ENCODE measurements at regions not wholly inside any gene's neighbourhood (a gene's known extent, or its start where the extent isn't known, plus 50 kb on each side); places are given as distances from the start of the nearest gene placed in this dataset.

DNA sequence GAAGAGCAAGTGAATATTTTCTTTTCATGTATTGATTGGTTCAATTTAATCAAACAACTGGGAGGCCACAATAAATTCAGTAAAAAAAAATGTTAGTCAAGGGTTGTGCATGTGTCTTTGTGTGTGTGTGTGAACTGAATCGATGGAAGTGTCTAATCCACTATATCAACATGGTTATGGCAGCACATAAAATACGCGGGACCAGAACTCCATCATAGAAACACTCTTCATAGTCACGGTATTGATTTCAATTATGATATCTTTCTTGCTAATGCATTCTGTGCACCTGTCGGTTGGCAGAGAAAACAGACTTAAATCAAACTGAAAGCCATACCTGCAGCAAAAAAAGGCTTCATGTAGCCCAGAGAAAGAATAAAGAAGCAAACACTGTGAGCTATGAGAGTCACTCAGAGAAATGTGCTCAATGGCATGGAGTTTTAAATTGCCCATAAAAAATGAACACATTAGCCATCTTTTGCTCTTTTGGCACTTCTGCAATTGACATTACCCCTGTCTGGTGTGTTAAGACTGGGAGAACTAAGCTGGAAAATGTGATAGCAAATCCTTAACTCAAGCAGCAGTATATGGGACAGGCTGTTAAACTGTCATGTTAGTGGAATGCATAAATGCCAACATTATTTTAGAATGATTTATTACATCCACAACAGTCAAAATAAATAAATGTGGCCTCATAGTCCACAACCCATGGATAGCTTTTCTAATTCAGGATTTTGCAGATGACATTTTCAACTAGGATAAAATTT, 642.4 kb upstream of the C9orf72 start:
- DNase-seq, result peak; percentile 15 to 98 (median 61)

DNA sequence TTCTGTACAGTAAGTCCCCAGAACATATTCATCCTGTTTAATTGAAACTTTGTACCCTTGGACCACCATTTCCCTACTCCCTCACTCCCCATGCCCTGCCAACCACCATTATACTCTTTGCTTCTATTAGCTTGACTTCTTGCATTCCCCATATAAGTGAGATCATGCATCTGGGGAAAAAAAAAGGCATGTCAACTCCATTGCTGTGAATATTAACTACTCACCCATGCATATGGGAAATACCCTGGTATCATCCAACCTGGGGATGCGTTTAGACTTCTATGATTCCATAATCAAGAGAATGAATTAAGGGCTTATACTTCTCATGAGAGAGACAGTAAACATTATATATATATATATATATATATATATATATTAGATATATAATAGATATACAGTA, 659.4 kb upstream of the C9orf72 start:
- DNase-seq, result no peak

DNA sequence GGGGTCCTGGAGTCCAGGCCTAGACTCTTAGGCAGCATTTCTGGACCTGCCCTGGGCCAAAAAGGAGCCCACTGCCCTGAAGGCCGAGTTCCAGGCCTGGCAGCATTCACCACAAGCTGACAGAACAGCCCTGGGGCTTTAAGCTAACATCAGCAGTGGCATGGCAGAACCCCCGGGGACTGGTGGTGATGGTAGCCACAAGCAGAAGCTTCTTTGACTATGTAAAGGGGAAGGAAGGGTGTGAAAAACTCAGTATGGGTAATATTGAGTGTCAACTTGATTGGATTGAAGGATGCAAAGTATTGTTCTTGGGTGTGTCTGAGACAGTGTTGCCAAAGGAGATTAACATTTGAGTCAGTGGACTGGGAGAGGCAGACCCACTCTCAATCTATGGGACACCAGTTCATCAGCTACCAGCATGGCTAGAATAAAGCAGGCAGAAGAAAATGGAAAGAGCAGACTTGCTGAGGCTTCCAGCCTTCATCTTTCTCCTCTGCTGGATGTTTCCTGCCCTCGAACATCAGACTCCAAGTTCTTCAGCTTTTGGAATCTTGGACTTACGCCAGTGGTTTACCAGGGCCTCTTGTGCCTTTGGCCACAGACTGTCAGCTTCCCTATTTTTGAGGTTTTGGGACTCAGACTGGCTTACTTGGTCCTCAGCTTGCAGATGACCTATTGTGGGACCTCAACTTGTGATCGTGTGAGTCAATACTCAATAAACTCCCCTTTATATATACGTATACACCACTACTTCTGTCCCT, 661.0 kb upstream of the C9orf72 start:
- no peak for DNase-seq

DNA sequence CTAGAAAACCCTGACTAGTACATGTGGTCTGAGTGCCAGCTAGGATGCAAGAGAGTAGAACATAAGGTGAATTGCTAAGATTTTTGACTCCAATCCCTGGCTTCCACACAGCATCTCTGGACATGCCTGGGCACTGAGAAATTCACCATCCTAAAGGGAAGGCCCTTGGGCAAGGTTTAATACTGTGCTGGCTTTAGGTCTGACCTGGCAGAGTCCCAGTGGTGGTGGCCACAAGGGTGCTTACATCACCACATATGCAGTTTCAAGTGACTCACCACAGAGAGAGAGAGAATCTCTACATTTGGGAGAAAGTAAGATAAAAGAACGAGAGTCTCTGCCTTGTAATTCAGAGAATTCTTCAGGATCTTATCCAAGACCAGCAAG, 661.6 kb upstream of the C9orf72 start:
- DNase-seq, result no peak

DNA sequence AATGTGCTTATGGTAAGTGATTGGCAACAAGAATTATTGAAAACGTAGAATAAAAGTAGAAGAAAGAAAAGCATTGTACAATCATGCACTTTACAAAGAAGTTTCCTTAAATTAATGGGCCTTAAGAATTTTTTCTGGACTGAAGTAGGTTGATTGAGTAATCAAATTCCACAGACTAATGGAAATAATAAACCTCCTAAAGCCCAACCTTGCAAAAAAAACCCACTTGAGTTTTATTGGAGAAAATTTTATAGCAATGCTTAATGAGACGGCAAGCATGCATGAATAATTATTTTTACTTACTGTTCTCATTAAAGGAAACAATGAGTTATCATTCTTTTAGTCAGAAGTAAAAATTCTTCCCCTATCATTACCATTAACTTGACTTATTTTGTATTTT, 676.1 kb upstream of the C9orf72 start:
- DNase-seq, result no peak

DNA sequence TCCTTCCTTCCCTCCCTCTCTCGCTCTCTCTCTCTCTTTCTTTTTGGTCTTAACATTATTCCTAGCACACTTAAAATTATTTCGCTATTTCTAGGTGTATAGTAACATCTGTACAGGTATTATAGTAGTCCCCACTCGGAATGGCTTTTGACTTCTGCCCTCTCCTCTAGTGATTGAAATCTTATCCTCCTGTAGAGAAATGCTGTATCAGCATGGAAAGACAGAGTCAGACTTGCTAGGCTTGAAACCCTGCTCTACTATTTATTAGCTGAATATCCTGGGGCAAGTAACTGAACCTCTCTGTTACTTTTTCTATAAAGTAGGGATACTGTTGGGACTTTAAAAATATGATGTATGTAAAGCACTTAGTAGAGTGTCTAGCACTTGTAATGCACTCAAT, 681.9 kb upstream of the C9orf72 start:
- no peak for DNase-seq

DNA sequence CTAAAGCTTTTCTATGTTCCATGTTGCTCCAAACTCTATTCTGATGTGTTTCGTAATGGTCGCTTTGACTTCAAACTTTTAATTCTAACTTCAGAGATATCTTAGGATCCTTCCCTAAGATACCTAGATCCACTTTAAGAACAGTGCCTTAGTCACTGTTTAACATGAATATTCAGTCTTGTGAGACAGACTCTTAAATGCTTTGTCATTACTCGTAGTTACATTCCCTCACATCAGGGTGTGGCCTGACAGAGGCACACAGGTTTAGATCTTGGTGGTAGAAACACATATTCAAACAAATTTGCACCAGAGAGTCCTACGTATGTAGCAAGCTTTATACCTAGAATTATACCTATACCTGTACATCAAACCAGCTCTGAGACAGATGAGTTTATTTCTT, 687.0 kb upstream of the C9orf72 start:
- no peak for DNase-seq

DNA sequence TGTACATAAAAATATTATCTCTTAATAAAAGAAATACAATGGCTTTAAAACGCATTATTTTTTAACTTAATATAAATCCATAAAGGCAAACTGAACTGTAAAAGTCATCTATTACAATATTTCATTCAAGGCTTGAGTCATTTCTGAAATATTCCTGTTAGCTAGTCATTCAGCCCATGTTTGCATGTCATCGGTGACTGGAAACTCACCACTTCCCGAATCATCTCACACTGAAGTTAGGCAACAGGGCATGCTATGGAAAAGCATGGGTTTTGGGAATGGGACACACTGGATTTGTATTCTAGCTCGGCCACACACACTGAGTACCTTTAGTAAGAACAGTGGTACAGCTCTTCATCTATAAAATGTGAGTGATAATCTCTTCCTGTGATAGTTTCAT, 691.1 kb upstream of the C9orf72 start:
- no peak for DNase-seq

DNA sequence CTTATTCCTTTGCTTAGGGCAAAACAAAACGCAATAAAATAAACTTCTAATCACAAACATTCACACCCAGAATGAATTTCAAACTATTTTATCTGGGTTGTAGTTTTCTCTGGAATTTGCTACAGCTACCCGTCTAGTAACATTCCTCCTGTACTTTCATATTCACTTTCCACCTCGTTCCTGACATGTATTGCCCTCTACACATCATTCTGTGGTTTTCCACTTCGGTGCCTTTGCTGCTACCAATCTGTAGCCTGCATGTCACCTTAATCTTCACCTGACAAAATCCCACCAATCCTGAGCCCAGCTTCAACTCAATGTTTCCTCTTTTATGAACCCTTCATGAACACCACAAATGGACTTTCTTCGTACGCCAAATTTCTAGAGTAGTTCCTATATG, 694.1 kb upstream of the C9orf72 start:
- DNase-seq, result no peak

GRCh38 chr9:28270156-28270555, 696.9 kb upstream of the C9orf72 start:
- no peak for DNase-seq

- DNase-seq, result no peak
Measured at GRCh38 chr9:28272127-28272526, 698.8 kb upstream of the C9orf72 start.

- DNase-seq, result peak in 1 of 3 experiments; percentile 29
Measured at GRCh38 chr9:28287455-28287854, 714.2 kb upstream of the C9orf72 start.

DNA sequence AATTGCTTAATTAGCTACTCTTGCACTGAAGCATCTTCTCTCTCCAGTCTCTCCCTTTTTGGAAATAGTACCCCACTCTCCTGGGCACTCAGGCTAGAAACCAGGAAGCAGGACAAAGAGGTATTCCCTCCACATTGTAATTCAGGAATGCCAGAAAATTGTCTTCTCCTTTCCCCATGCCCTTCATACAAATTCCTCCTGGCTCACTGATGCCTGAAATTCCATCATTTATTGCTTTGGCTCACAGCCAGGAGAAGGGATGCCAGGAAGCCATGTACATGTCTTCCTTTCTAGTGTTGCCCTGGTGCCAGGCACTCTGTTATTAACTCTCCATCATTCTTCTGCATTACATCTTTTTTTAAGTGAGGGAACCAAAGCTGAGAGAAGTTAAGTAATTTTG, 716.5 kb upstream of the C9orf72 start:
- no peak for DNase-seq

GRCh38 chr9:28293369-28294090, 720.2 kb upstream of the C9orf72 start:
- DNase-seq, result no peak

DNA sequence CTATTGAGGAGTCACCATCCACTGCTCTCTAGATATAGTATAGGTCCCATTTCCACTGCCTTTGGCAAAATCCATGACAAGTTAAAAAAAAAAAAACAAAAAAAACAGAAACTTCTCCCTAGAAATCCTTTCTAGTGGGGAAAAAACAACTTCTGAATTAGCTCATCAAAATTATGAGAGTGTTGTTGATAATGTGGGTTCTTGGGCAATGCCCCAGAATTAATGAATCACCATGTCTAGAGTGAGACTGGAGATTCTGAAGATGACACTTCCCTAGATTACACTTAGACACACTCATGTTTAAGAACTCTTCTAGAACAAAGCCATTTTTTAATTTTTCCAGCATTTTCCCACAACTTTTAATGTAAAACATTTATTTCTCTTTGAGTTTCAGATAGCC, 728.0 kb upstream of the C9orf72 start:
- DNase-seq, result no peak

DNA sequence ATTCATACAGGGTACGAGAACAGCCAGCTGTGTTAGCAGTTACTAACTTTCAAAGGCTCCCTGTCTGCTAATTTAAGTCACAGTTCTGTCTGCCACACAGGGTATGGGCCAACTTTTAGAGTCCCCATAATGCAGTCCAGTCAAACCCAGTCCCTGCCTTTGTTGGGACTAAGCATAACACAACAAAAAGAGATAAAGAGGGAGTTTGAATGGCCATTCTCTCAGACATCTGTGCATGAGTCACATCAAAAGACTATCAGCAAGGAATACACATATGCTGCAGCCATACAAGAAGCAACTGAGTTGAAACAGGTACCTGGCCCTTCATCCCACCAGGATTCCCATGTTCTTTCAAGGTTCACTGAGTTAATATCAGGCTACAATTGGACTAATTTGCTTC, 744.5 kb upstream of the C9orf72 start:
- DNase-seq, result no peak

DNA sequence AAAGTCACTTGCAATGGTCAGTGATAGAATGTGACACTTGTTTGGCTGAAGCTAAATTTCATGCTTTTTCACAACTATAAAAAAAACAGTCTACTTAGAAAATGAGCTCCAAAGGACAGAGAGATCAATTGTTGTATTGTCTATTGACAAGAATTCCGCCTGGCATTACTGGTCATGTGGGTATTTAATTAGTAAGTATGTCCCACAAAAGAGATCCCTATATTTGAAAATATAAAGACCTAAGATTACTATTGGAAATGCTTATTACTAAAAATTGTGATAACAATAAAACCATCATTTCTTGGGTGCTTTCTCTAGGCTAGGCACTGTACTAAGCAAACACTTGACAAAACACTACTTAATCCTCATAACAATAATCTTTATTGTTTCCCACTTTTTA, 745.2 kb upstream of the C9orf72 start:
- DNase-seq, result no peak

DNA sequence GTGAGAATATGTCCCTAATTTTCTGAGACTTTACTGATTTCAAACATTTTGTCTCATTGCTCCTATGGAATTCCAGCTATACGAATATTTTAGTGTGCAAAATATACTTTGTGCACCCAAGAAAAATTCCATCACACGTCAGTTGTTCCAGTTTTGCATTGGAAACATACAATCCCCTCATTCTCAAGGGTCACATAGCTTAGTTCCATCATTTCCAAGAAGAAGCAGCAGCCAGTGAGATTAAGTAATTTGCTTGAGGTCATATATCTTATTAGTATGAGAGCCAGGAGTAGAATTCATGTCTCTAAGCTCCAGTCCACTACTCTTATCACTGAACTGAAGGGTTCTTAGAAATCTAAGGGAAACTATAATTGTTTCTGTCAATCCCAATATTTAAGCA, 746.7 kb upstream of the C9orf72 start:
- no peak for DNase-seq

DNA sequence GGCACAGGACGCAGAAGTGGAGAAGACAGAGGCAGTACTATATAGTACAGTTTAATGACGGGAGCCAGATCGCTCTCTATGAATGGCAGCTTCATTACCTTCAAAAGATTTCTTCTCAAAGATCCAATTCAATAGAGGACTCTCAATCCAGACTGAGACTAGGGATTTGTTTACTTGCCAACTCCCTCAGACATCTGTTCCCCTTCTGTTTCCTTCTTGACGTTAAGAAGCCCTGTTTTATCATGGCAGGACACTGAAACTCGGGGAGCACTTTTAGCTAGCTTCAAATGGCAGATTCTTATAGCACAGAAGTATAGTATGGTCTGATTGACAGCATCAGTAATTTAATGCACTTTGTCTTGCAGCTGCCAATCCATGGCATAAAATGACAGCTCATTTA, 747.3 kb upstream of the C9orf72 start:
- no peak for DNase-seq

- peak in 1 of 3 experiments; percentile 29 for DNase-seq
Measured at GRCh38 chr9:28329323-28329722, 756.0 kb upstream of the C9orf72 start.

- no peak for DNase-seq
Measured at GRCh38 chr9:28332648-28333047, 759.4 kb upstream of the C9orf72 start.

DNA sequence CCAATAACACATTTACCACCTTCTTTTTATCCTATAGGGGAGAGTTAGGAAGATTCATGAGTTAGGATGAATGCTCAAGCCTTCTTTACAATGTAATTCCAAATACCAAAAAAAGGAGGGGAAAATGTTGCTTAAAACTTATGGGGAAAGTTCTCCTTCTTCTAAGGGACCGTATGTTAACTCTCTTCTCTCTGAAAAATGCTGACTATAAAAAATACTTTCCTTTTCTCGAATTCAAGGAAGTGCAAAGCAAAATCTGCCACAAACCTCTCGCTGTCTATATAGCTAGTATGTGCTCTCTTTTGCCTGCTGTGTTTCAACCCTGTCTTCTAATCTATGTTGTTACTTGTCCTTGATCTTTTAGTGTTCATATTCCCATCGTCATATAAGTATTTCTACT, 768.6 kb upstream of the C9orf72 start:
- DNase-seq, result no peak

- DNase-seq, result peak in 1 of 3 experiments; percentile 11
Measured at GRCh38 chr9:28342815-28343338, 769.6 kb upstream of the C9orf72 start.

GRCh38 chr9:28363151-28363562, 789.9 kb upstream of the C9orf72 start:
- DNase-seq, result no peak
